Panc1 (cell line): ENCODE measurements at regions not wholly inside any gene's neighbourhood (a gene's known extent, or its start where the extent isn't known, plus 50 kb on each side); places are given as distances from the start of the nearest gene placed in this dataset.

Experiments
- ATAC-seq: fragments of 200-7000 bp; cut with Tn5 transposase; 2 replicates; pipeline ENCODE4 v1.9.1; 2020; ENCODE audit warnings: mild to moderate bottlenecking, moderate library complexity
- BruUV-seq: library from RNA; stranded (reverse); fragments of 400-500 nt; replicated peaks from 2 replicates; lab custom pipeline; 2021; lab: Mats Ljungman, UMichigan
- CTCF ChIA-PET: fragments of 300-600 bp; sonication (Branson Sonifier 250); formaldehyde crosslinking; loops from one replicate; lab custom pipeline; 2022; ENCODE audit warnings: antibody characterized with exemption; lab: Charles Lee
- POLR2A ChIA-PET: fragments of 300-600 bp; sonication (Branson Sonifier 250); formaldehyde crosslinking; loops from one replicate; lab custom pipeline; 2022; ENCODE audit warnings: antibody characterized with exemption; lab: Charles Lee
- DNase-seq: peaks from one replicate; pipeline ENCODE4 v3.0.0-alpha.2; 2010; ENCODE audit warnings: low read depth, low spot score
- H3K27ac ChIP-seq: 2 replicates; pipeline ENCODE4 v1.5.1; 2011; ENCODE audit warnings: mild to moderate bottlenecking, low read length, inconsistent platforms
- H3K27me3 ChIP-seq: fragments of 200-500 bp; sonication (Bioruptor generic); 2 replicates; pipeline ENCODE4 v1.6.0; 2014; ENCODE audit warnings: low read length, inconsistent platforms; ENCODE audit not compliant: control insufficient read depth, insufficient read depth
- H3K36me3 ChIP-seq: fragments of 200-500 bp; sonication (Bioruptor generic); 2 replicates; pipeline ENCODE4 v1.5.1; 2014; ENCODE audit warnings: inconsistent platforms, mild to moderate bottlenecking, low read length, moderate library complexity; ENCODE audit not compliant: control insufficient read depth, insufficient read depth
- H3K4me1 ChIP-seq: 2 replicates; pipeline ENCODE4 v1.5.1; 2011; ENCODE audit warnings: inconsistent platforms, mild to moderate bottlenecking, low read length, moderate library complexity; ENCODE audit not compliant: control insufficient read depth, insufficient read depth
- H3K4me3 ChIP-seq, 2 experiments: 2 replicates each; pipeline ENCODE4 v1.5.1; 2011 to 2012; ENCODE audit warnings: low read depth in 2 of 2, low read length in 2 of 2, mild to moderate bottlenecking in 2 of 2, inconsistent platforms in 1 of 2, moderate library complexity in 1 of 2
- H3K9me3 ChIP-seq: fragments of 200-500 bp; sonication (Bioruptor generic); 2 replicates; pipeline ENCODE4 v1.5.1; 2014; ENCODE audit warnings: low read depth, mild to moderate bottlenecking, inconsistent platforms, low read length, moderate library complexity; ENCODE audit not compliant: control insufficient read depth, insufficient read depth
- CTCF ChIP-seq: fragments of 450-650 bp; IDR thresholded peaks from 2 replicates; pipeline ENCODE4 v1.5.1; 2017; ENCODE audit warnings: mild to moderate bottlenecking
- POLR2AphosphoS5 ChIP-seq: IDR thresholded peaks from 2 replicates; pipeline ENCODE4 v1.6.1; 2012; ENCODE audit warnings: mild to moderate bottlenecking, low read depth, low read length, moderate library complexity
- REST ChIP-seq, 2 experiments: IDR thresholded peaks; 2 replicates each; pipeline ENCODE4 v1.6.1; 2011 to 2012; ENCODE audit warnings: low read depth in 2 of 2, control low read depth in 1 of 2, low read length in 1 of 2, mild to moderate bottlenecking in 1 of 2, moderate library complexity in 1 of 2; ENCODE audit not compliant: insufficient read depth in 1 of 2
- SIN3A ChIP-seq: IDR thresholded peaks from 2 replicates; pipeline ENCODE4 v1.6.1; 2012; ENCODE audit warnings: low read depth, mild to moderate bottlenecking, low read length, moderate library complexity, borderline replicate concordance; ENCODE audit not compliant: insufficient read depth
- TCF7L2 ChIP-seq: IDR thresholded peaks from 2 replicates; pipeline ENCODE4 v1.6.1; 2011; ENCODE audit warnings: mild to moderate bottlenecking, low read depth, low read length, inconsistent platforms
- in situ Hi-C: cut with HindIII; loops from 2 replicates; pipeline ENCODE4 v1.10.0; 2016; ENCODE audit warnings: low sequenced_read_pairs, low pct_unique_long_range_greater_than_20kb
- intact Hi-C: fragments of 100-400 bp; cut with micrococcal nuclease; formaldehyde crosslinking; loops from one replicate; pipeline ENCODE4 v1.10.0; 2022; ENCODE audit not compliant: unreplicated experiment

DNA sequence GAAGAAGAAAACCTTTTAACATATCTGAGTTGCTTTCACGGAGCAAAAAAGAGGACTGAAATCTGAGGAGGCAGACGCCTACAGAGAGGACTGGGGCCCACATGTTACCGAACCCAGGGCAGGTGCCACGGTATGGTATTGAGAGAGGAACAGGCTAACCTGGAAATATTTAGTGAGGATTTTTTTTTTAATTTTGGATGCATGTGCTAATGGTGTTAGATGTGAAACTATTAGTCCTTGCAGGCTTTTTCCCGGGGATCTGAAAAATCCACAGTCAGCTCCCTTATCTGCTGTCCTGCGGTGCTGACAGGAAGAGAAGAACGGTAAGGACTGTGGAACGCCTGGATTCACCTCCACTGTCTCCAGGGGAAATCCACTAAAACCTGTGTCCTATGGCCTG lies 819.7 kb downstream of the TMEM121 start:
- ATAC-seq (no peak), DNase-seq (no peak)
- Histone ChIP-seq H3K4me1 (no peaks in the 10 kb centered on the region), H3K9me3 (no peaks in the 10 kb centered on the region), H3K27me3 (peaks cover 14% of the 10 kb centered on the region), H3K27ac (no peak overlapping the region), H3K36me3 (no peaks in the 10 kb centered on the region), H3K4me3 (no peak overlapping the region)
- BruUV-seq: no TSS peak
- CTCF ChIA-PET: interaction anchor here (0.7 kb wide), 1 partner anchor 38 kb away, joined by 3 read pairs; no protein-coding TSS in a partner anchor
- TF ChIP-seq CTCF (no peak), POLR2AphosphoS5 (no peak), REST (IDR thresholded peaks at IDR 0.05; ENCODE audit: insufficient read depth in 1 of 2, low read depth in 2 of 2, low read length in 1 of 2) (no peak), SIN3A (no peak), TCF7L2 (no peak)
- intact Hi-C loops: no loop called here
- in situ Hi-C loops: no loop called here
- POLR2A ChIA-PET: interaction anchor here (0.6 kb wide), 1 partner anchor 148 kb away, joined by 4 read pairs; no protein-coding TSS in a partner anchor

DNA sequence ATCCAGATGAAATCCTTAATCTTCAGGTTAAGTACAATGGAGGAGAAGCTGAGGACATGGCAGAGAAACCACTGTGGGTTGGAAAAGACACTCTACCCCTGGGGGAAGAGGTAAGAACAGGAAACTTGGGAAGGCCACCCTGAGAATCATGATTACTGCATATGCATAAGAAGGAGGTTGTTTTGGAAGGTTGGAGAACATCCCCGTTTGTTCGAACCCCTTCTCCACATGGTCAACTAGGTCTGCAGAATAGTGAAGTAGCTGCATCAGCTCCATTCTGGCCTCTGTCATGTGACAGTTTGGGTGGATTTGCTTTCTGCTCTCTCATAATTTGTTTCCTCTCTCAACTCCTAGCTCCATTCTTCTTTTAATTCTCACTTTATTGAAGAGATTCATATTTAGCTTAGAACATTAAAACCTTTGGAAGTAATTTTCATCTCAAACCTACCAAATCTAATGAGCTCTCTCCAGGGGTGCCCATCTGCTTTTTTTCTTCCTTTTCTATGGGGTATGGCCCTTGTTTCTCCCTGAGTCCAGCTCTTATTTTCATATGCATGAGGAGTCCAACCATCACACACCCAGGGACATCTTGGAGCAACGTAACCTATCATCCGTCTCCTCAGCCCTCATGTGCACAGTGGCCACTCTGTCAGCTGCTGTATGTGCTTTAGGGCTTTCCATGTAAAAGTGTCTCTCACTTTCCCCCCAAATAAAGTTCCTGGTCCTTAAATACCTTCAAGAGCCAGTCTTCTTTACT lies 820.3 kb downstream of the TMEM121 start:
- no peak for ATAC-seq
- intact Hi-C loops: no loop called here
- no TSS peak for BruUV-seq
- ChIA-PET CTCF (interaction anchor here (0.7 kb wide), 1 partner anchor 38 kb away, joined by 3 read pairs; no protein-coding TSS in a partner anchor), POLR2A (interaction anchor here (0.6 kb wide), 1 partner anchor 148 kb away, joined by 4 read pairs; no protein-coding TSS in a partner anchor)
- Histone ChIP-seq H3K4me1 (no peaks in the 10 kb centered on the region), H3K27ac (no peak overlapping the region), H3K9me3 (no peaks in the 10 kb centered on the region), H3K36me3 (no peaks in the 10 kb centered on the region), H3K27me3 (peaks cover 15% of the 10 kb centered on the region), H3K4me3 (no peak overlapping the region)
- TF ChIP-seq CTCF (no peak), POLR2AphosphoS5 (no peak), REST (IDR thresholded peaks at IDR 0.05; ENCODE audit: insufficient read depth in 1 of 2, low read depth in 2 of 2, low read length in 1 of 2) (no peak)
- in situ Hi-C loops: no loop called here
- no peak for DNase-seq
